ENCODE measurements at regions not wholly inside any gene's neighbourhood (a gene's known extent, or its start where the extent isn't known, plus 50 kb on each side); places are given as distances from the start of the nearest gene placed in this dataset.

- no peak overlapping the region for H3K27ac Mint-ChIP-seq
- Histone ChIP-seq H3K23ac (ENCODE audit: insufficient read length, low read depth, low read length) (no peak overlapping the region), H3K9me3 (ENCODE audit: control insufficient read depth, low read depth, low read length) (no peaks in the 10 kb centered on the region), H4K8ac (replicated peaks; ENCODE audit: insufficient read length, low read depth, low read length) (no peak overlapping the region), H2BK5ac (ENCODE audit: insufficient read length, low read length) (no peak overlapping the region), H3K14ac (ENCODE audit: insufficient read depth, low read length) (no peak overlapping the region), H3K18ac (ENCODE audit: insufficient read length, low read depth, low read length) (no peak overlapping the region), H2BK12ac (ENCODE audit: insufficient read length, low read depth, low read length) (no peak overlapping the region), H4K20me1 (ENCODE audit: control insufficient read depth, insufficient read depth, insufficient read length) (no peaks in the 10 kb centered on the region), H3K27ac (ENCODE audit: insufficient read length, low read depth, low read length) (no peak overlapping the region), H2BK15ac (ENCODE audit: low read depth, low read length) (no peak overlapping the region), H4K5ac (ENCODE audit: insufficient read length, low read depth, low read length) (no peak overlapping the region), H2AK5ac (ENCODE audit: insufficient read length, low read length) (no peak overlapping the region), H3K4me1 (ENCODE audit: insufficient read depth, low read length) (peaks cover 10% of the 10 kb centered on the region; the same call in 1 of the 2 replicates), H3K79me1 (ENCODE audit: insufficient read depth, low read depth, low read length, poor library complexity, severe bottlenecking) (no peaks in the 10 kb centered on the region), H3K23me2 (ENCODE audit: insufficient read length, low read depth, low read length, poor library complexity, severe bottlenecking) (no peaks in the 10 kb centered on the region), H2AFZ (ENCODE audit: low read length) (no peak overlapping the region), H3K4ac (ENCODE audit: low read depth, low read length) (no peak overlapping the region), H3T11ph (ENCODE audit: low read length) (no peak overlapping the region), H3K79me2 (ENCODE audit: insufficient read depth, low read length) (no peaks in the 10 kb centered on the region), H4K91ac (ENCODE audit: insufficient read length, low read depth, low read length) (no peak overlapping the region), H3K27me3 (ENCODE audit: insufficient read depth, low read length) (peaks cover 18% of the 10 kb centered on the region; the same call in 1 of the 2 replicates), H2BK120ac (ENCODE audit: low read depth, low read length, poor library complexity, severe bottlenecking) (no peak overlapping the region), H2BK20ac (ENCODE audit: low read depth, low read length, poor library complexity, severe bottlenecking) (no peak overlapping the region), H3K9ac (ENCODE audit: extremely low read depth, insufficient read length, low read length) (no peak overlapping the region), H3K56ac (ENCODE audit: insufficient read length, low read depth, low read length) (no peak overlapping the region), H3K4me2 (ENCODE audit: insufficient read depth, insufficient read length, low read length) (no peak overlapping the region)
- no peak overlapping the region for H3K4me3 Mint-ChIP-seq
- DNase-seq, result no peak
- peaks cover 98% of the 10 kb centered on the region for H3K27me3 Mint-ChIP-seq (ENCODE audit: low read depth)
- peaks cover 22 to 35% of the 10 kb centered on the region in 2 experiments for H3K4me1 Mint-ChIP-seq
- no peaks in the 10 kb centered on the region; a peak in 1 of 7 replicates for H3K36me3 Mint-ChIP-seq (ENCODE audit: insufficient read depth in 1 of 3, low read depth in 3 of 3)
- no peak for TF ChIP-seq CTCF (conservative IDR thresholded peaks at IDR 0.05)
- WGBS (ENCODE audit: extremely low coverage, insufficient read length, low lambda C conversion rate), result no CpG with 5 or more reads among the region's 7 CpGs
- H3K9me3 Mint-ChIP-seq, result no peaks in the 10 kb centered on the region; a peak in 2 of 5 replicates
These were observed 81.7 kb upstream of the FOXP4 start for GRCh38 chr6:41464481-41464880.
